Brain microvascular endothelial cell (primary cell): ENCODE measurements at regions not wholly inside any gene's neighbourhood (a gene's known extent, or its start where the extent isn't known, plus 50 kb on each side); places are given as distances from the start of the nearest gene placed in this dataset.

Experiments used
- DNase-seq: peaks from one replicate; pipeline ENCODE4 v3.0.0-alpha.2; 2020
- H3K27ac ChIP-seq: fragments of 250-450 bp; sonication (Bioruptor Pico); 2 replicates; pipeline ENCODE4 v1.5.1; 2020; ENCODE audit warnings: mild to moderate bottlenecking, moderate library complexity
- H3K27me3 ChIP-seq: fragments of 250-450 bp; sonication (Bioruptor Pico); replicated peaks from 2 replicates; pipeline ENCODE4 v1.5.1; 2020; ENCODE audit warnings: mild to moderate bottlenecking
- H3K36me3 ChIP-seq: fragments of 250-450 bp; sonication (Bioruptor Pico); replicated peaks from 2 replicates; pipeline ENCODE4 v1.5.1; 2020; ENCODE audit warnings: mild to moderate bottlenecking
- H3K4me3 ChIP-seq: 2 replicates; pipeline ENCODE4 v1.5.1; 2011; ENCODE audit warnings: low read depth, mild to moderate bottlenecking, control low read depth, low read length, moderate library complexity
- CTCF ChIP-seq: IDR thresholded peaks from 2 replicates; pipeline ENCODE4 v1.5.1; 2011; ENCODE audit warnings: low read depth, mild to moderate bottlenecking, moderate library complexity, low read length, control low read depth, inconsistent platforms; ENCODE audit errors: missing control alignments
- in situ Hi-C: cut with HindIII; loops from 2 replicates; pipeline ENCODE4 v1.10.0; 2017; ENCODE audit warnings: low sequenced_read_pairs, low pct_ligation_motif_present

DNA sequence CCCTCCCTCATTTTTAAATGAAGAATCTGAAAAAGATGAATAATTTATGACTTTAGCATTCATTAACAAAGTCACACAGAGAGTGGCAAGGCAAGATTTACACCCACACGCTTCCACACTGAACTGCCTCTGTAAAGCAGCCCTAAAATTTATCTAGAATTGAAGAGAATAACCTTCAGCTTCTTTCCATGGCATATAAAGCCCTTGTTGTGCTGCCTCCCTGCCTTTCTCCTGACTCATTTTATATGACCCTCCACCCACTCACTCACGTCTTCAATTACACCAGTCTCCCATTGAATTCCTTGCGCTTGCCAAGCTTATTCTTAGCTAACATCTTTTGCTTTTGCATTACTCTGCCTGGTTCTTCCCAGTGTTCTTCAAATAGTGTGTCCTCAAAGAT lies 2649.3 kb downstream of the PCDH7 start:
- TF ChIP-seq CTCF = no peak
- H3K36me3 ChIP-seq = no peaks in the 10 kb centered on the region
- H3K27ac ChIP-seq = no peak overlapping the region
- in situ Hi-C loops = no loop called here
- DNase-seq = no peak
- H3K4me3 ChIP-seq = no peak overlapping the region
- H3K27me3 ChIP-seq = no peaks in the 10 kb centered on the region

- in situ Hi-C loops = no loop called here
- H3K4me3 ChIP-seq = no peak overlapping the region
- H3K27me3 ChIP-seq = no peaks in the 10 kb centered on the region
- no peak for DNase-seq
- no peak overlapping the region for H3K27ac ChIP-seq
- TF ChIP-seq CTCF = no peak
- no peaks in the 10 kb centered on the region for H3K36me3 ChIP-seq
Observed at GRCh38 chr4:33381816-33382215, 2661.6 kb downstream of the PCDH7 start.

- in situ Hi-C loops = no loop called here
- H3K4me3 ChIP-seq = no peak overlapping the region
- no peak for DNase-seq
- no peaks in the 10 kb centered on the region for H3K27me3 ChIP-seq
- no peak overlapping the region for H3K27ac ChIP-seq
- peak; percentile 39 for TF ChIP-seq CTCF
- H3K36me3 ChIP-seq = no peaks in the 10 kb centered on the region
Observed at GRCh38 chr4:33386764-33387163, 2666.6 kb downstream of the PCDH7 start.

- in situ Hi-C loops = no loop called here
- no peak for TF ChIP-seq CTCF
- Histone ChIP-seq H3K36me3 (no peaks in the 10 kb centered on the region), H3K27ac (no peak overlapping the region), H3K27me3 (no peaks in the 10 kb centered on the region), H3K4me3 (no peak overlapping the region)
- no peak for DNase-seq
Observed at GRCh38 chr4:33390976-33391375, 2670.8 kb downstream of the PCDH7 start.

DNA sequence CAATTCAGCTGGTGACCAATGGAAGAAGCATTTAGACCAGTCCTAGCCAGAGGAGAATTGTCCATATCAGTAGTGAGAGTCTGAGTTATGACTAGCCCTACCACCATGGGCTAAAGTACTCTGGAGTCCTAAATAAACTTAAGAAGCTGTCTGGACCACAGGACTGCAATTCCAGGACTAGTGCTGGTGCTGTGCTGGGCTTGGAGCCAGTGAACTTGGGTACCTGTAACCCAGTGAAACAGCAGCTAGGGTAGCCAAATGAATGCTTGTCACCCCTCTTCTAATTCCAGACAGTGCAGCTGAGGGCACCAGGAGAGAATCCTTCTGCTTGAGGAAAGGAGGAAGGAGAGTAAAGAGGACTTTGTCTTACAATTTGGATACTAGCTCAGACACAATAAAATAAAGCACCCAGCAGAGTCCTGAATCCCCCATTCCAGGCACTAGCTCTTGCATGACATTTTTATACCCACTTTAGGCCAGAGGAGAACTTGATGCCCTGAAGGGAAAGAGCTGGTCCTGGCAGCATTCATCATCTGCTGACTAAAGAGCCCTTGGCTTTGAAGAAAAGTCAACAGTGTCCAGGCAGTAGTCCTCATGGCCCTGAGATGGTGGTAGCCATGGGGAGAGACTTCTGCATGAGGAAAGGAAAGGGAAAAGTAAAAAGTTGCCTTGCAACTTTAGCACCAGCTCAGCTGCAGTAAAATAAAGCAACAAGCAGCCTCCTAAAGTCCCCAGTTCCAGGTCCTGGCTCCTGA lies 2675.7 kb downstream of the PCDH7 start:
- H3K27me3 ChIP-seq = no peaks in the 10 kb centered on the region
- no peak for TF ChIP-seq CTCF
- in situ Hi-C loops = no loop called here

GRCh38 chr4:33400504-33400903 lies 2680.3 kb downstream of the PCDH7 start:
- TF ChIP-seq CTCF = no peak
- no peaks in the 10 kb centered on the region for H3K27me3 ChIP-seq
- H3K4me3 ChIP-seq = no peak overlapping the region
- H3K27ac ChIP-seq = no peak overlapping the region
- no peak for DNase-seq
- in situ Hi-C loops = no loop called here
- no peaks in the 10 kb centered on the region for H3K36me3 ChIP-seq

More for the DNA sequence above, 2675.7 kb downstream of the PCDH7 start:
- Histone ChIP-seq H3K36me3 (no peaks in the 10 kb centered on the region), H3K4me3 (no peak overlapping the region), H3K27ac (no peak overlapping the region)
- no peak for DNase-seq
